ENCODE measurements at regions not wholly inside any gene's neighbourhood (a gene's known extent, or its start where the extent isn't known, plus 50 kb on each side); places are given as distances from the start of the nearest gene placed in this dataset.
"Not testable (repeated sequence)": the region's sequence is repeated elsewhere in the genome, so short reads cannot be mapped to it uniquely, and the experiment has no call there.

- intact Hi-C loops (cut with DNase I): no loop called here
- no peaks in the 10 kb centered on the region for H3K27me3 ChIP-seq
- ATAC-seq (no peak), DNase-seq (no peak)
- no peaks in the 10 kb centered on the region for H3K36me3 ChIP-seq
- H3K27ac ChIP-seq: no peak overlapping the region
- no peak for TF ChIP-seq CTCF (IDR thresholded peaks at IDR 0.05)
- no peaks in the 10 kb centered on the region for H3K9me3 ChIP-seq
- no peaks in the 10 kb centered on the region for H3K4me1 ChIP-seq
- H3K4me3 ChIP-seq: no peak overlapping the region
Observed at GRCh38 chr12:75695926-75696325, 184.5 kb upstream of the KRR1 start.

- H3K9me3 ChIP-seq: no peaks in the 10 kb centered on the region
- no peaks in the 10 kb centered on the region for H3K27me3 ChIP-seq
- no peaks in the 10 kb centered on the region for H3K36me3 ChIP-seq
- no peak for ATAC-seq
- no peak for DNase-seq
- H3K27ac ChIP-seq: no peak overlapping the region
- intact Hi-C loops (cut with DNase I): no loop called here
- TF ChIP-seq CTCF (IDR thresholded peaks at IDR 0.05): no peak
- no peak overlapping the region for H3K4me3 ChIP-seq
- H3K4me1 ChIP-seq: no peaks in the 10 kb centered on the region
Observed at GRCh38 chr12:75694534-75695268, 183.3 kb upstream of the KRR1 start.

GRCh38 chr12:75692876-75693275 lies 181.5 kb upstream of the KRR1 start:
- Histone ChIP-seq H3K4me1 (no peaks in the 10 kb centered on the region), H3K36me3 (no peaks in the 10 kb centered on the region), H3K9me3 (no peaks in the 10 kb centered on the region), H3K27me3 (no peaks in the 10 kb centered on the region), H3K4me3 (no peak overlapping the region), H3K27ac (no peak overlapping the region)
- DNase-seq (no peak), ATAC-seq (no peak)
- no peak for TF ChIP-seq CTCF (IDR thresholded peaks at IDR 0.05)
- intact Hi-C loops (cut with DNase I): no loop called here

GRCh38 chr12:75690296-75690955 lies 179.0 kb upstream of the KRR1 start:
- DNase-seq (no peak), ATAC-seq (no peak)
- intact Hi-C loops (cut with DNase I): no loop called here
- H3K36me3 ChIP-seq: no peaks in the 10 kb centered on the region
- no peak for TF ChIP-seq CTCF (IDR thresholded peaks at IDR 0.05)
- no peak overlapping the region for H3K4me3 ChIP-seq
- no peak overlapping the region for H3K27ac ChIP-seq
- H3K4me1 ChIP-seq: no peaks in the 10 kb centered on the region
- H3K9me3 ChIP-seq: no peaks in the 10 kb centered on the region
- no peaks in the 10 kb centered on the region for H3K27me3 ChIP-seq

- H3K9me3 ChIP-seq; intact Hi-C loops (cut with DNase I); H3K36me3 ChIP-seq; H3K4me1 ChIP-seq; H3K27ac ChIP-seq; H3K4me3 ChIP-seq; DNase-seq; ATAC-seq; H3K27me3 ChIP-seq: not testable (repeated sequence)
Observed at GRCh38 chr12:75686233-75686632, 174.8 kb upstream of the KRR1 start.

GRCh38 chr12:75685617-75686225 lies 174.3 kb upstream of the KRR1 start:
- ATAC-seq (no peak), DNase-seq (no peak)
- no peaks in the 10 kb centered on the region for H3K9me3 ChIP-seq
- no peak for TF ChIP-seq CTCF (IDR thresholded peaks at IDR 0.05)
- H3K27me3 ChIP-seq: no peaks in the 10 kb centered on the region
- no peak overlapping the region for H3K4me3 ChIP-seq
- no peak overlapping the region for H3K27ac ChIP-seq
- no peaks in the 10 kb centered on the region for H3K4me1 ChIP-seq
- intact Hi-C loops (cut with DNase I): no loop called here
- H3K36me3 ChIP-seq: no peaks in the 10 kb centered on the region
